Fibroblast of the aortic adventitia (primary cell): ENCODE measurements at regions not wholly inside any gene's neighbourhood (a gene's known extent, or its start where the extent isn't known, plus 50 kb on each side); places are given as distances from the start of the nearest gene placed in this dataset.

ENCODE experiments used
- DNase-seq: peaks from one replicate; pipeline ENCODE4 v3.0.0-alpha.2; 2010; ENCODE audit warnings: low read depth
- H3K4me3 ChIP-seq: 2 replicates; pipeline ENCODE4 v1.5.1; 2011; ENCODE audit warnings: low read depth, mild to moderate bottlenecking, control low read depth, low read length, moderate library complexity
- TF ChIP-seq, protein P1 (sequence below): IDR thresholded peaks from 2 replicates; pipeline ENCODE4 v1.5.1; 2011; ENCODE audit warnings: mild to moderate bottlenecking, low read length, control low read depth, inconsistent platforms; ENCODE audit not compliant: insufficient read depth

DNA sequence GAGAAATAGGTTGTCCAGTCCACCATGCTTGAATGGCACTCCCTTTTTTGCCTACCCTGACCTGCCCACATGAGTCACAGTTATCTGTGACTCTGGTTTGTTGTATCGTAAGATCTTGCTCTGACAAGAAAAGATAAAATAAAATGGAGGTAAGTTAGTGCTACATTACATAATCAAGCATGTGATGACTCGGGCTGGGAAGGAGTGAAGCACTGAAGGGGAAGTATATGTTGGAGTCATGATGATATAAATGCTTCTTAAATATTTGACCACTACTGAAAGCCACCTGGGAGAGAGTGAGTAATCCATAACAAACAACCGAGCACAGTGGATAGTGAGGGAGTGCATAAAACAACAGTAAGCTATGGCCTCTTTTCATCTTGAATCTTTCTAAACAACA lies 124.4 kb downstream of the SHOX2 start:
- TF ChIP-seq, protein P1, sequence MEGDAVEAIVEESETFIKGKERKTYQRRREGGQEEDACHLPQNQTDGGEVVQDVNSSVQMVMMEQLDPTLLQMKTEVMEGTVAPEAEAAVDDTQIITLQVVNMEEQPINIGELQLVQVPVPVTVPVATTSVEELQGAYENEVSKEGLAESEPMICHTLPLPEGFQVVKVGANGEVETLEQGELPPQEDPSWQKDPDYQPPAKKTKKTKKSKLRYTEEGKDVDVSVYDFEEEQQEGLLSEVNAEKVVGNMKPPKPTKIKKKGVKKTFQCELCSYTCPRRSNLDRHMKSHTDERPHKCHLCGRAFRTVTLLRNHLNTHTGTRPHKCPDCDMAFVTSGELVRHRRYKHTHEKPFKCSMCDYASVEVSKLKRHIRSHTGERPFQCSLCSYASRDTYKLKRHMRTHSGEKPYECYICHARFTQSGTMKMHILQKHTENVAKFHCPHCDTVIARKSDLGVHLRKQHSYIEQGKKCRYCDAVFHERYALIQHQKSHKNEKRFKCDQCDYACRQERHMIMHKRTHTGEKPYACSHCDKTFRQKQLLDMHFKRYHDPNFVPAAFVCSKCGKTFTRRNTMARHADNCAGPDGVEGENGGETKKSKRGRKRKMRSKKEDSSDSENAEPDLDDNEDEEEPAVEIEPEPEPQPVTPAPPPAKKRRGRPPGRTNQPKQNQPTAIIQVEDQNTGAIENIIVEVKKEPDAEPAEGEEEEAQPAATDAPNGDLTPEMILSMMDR, result no peak
- H3K4me3 ChIP-seq, result no peak overlapping the region
- no peak for DNase-seq

DNA sequence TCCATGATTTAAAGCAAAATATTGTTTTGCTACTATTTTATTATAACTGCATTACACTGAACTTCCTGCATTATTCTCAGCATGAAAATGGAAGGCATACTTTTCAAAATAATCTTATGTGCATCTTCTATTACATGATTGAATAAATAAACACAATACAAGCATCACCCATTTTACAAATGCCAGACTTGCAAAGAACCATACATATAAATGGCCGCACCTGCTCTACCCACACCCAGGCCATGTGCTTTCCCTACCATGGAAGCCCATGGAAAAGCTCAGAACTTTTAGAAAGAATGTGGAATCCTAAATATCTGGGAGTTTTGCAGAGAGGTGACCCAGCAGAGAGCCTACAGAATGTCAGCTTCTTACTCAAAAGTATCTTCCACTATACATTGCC lies 127.2 kb downstream of the SHOX2 start:
- no peak overlapping the region for H3K4me3 ChIP-seq
- TF ChIP-seq, protein P1, result no peak
- no peak for DNase-seq

DNA sequence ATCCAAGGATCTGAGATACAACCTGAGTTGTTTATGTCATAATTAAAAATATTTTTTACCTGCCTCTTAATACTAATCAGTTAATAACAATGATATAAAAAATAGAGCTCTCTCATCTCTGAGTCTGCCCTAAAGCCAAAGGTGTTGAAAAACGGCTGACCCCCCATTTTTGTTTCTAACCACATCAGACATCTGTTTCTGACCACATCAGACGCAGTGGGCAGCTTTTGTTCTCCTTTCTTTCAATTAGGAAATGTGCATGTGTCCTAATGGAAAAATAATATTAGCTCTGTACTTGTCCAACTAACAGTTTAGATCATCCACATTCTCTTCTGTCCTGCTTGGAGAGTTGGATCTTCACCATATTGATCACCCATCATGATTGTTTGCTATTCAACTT lies 144.6 kb downstream of the SHOX2 start:
- TF ChIP-seq, protein P1, result no peak

DNA sequence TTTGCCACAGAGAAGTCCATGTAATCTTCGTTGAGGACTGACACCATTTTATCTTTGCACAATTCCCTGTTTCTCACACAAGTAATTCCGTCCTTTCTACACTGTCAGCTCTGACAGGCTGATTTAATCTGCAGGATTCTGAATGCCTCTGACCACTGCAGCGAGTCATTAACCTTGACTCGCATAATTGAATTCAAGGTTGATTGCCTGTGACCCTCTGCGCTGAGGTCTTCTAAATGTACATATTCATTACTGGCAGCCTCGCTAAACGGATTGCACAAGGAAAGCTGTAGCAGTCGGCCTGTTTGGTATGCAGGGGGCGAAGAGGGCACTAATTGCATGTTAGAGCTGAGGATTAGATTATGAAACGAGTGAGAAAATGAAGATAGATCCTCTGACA lies 147.8 kb downstream of the SHOX2 start:
- TF ChIP-seq, protein P1, result no peak

More for the DNA sequence above, 144.6 kb downstream of the SHOX2 start:
- no peak for DNase-seq
- H3K4me3 ChIP-seq, result no peak overlapping the region

DNA sequence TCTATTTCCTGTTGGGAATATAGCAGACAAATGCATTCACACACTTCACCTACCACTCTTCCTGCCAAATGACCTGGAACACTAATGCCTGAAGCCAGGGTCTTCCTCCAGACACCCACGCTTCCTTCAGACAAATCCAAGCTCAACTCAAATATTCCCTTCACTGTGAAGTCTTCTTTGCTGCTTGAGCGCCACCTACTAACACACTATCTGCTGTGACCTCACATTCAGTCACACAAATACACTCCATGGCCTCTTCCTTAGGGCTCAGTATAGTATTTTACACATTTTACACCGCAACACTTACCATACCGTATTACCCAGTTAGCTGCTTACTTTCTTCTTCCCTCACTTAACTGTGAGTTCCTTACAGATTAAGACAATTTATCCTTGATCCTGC lies 149.4 kb downstream of the SHOX2 start:
- TF ChIP-seq, protein P1, result no peak
- no peak overlapping the region for H3K4me3 ChIP-seq
- no peak for DNase-seq

More for the DNA sequence above, 147.8 kb downstream of the SHOX2 start:
- no peak overlapping the region for H3K4me3 ChIP-seq
- no peak for DNase-seq

DNA sequence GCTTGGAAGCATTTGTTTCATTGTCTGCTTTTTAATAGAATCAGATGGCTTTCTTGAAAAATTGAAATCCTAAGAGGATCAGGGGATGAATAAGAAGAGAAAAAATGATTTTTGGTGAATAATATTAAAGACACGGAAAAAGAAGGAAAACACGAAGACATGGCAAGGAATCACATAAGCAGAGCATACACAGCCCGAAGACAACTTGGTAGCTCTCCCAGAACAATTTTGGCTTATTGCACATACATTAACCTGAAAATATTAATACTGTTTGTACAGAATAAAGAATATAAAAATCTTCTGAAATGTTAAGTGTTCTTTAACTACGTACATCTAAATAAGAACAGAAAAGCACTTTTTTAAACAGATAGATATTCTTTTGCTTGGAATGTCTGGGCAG lies 150.0 kb downstream of the SHOX2 start:
- no peak for DNase-seq
- TF ChIP-seq, protein P1, result no peak
- H3K4me3 ChIP-seq, result no peak overlapping the region

DNA sequence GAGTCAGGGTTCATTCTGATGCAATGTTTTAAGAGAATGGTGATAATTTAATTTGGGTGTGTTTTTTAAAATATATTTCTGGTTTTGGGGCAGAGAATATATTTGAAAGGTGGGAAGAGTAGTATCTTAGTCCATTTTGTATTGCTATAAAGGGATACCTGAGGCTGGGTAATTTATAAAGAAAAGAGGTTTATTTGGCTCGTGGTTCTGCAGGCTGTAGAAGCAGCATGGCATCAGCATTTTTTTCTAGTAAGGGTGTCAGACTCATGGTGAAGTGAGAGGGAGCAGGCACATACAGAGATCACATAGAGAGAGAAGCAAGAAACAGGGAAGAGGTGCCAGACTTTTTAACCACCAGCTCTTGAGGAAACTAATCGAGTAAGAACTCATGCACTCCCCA lies 152.7 kb downstream of the SHOX2 start:
- DNase-seq, result no peak
- TF ChIP-seq, protein P1, result no peak
- no peak overlapping the region for H3K4me3 ChIP-seq
